Naive thymus-derived CD8-positive, alpha-beta T cell (primary cell): ENCODE measurements at regions not wholly inside any gene's neighbourhood (a gene's known extent, or its start where the extent isn't known, plus 50 kb on each side); places are given as distances from the start of the nearest gene placed in this dataset.

Experiments used
- ATAC-seq, 2 donors: fragments of 150-1000 bp; cut with Tn5 transposase in 1 of 2; sonication (Bioruptor Pico), chemical (Tn5 transposase) in 1 of 2; 1 replicate in 1 of 2; 2 replicates in 1 of 2; pipeline ENCODE4 v1.10.0; 2021; ENCODE audit warnings: mild to moderate bottlenecking in 2 of 2, moderate library complexity in 2 of 2
- POLR2A ChIA-PET: fragments of 350-600 bp; sonication (Branson Sonifier 250); formaldehyde crosslinking; loops from one replicate; lab custom pipeline; 2021; ENCODE audit warnings: antibody characterized with exemption; lab: Charles Lee
- DNase-seq, 10 donors: peaks; one replicate each; pipeline versions ENCODE4 v3.0.0 to v3.0.0-alpha.2; 2020 to 2022
- H3K27ac Mint-ChIP-seq, 10 donors: one replicate each; pipeline ENCODE4 v1.8.0; 2020 to 2022; ENCODE audit warnings: mild to moderate bottlenecking in 10 of 10, mixed read lengths in 10 of 10, moderate library complexity in 4 of 10, inconsistent platforms in 1 of 10
- H3K27me3 Mint-ChIP-seq, 5 donors: one replicate each; pipeline ENCODE4 v1.8.0; 2021 to 2022; ENCODE audit warnings: mixed read lengths in 5 of 5
- H3K36me3 Mint-ChIP-seq, 3 donors: one replicate each; pipeline ENCODE4 v1.8.0; 2020 to 2022; ENCODE audit warnings: mixed read lengths in 3 of 3, mild to moderate bottlenecking in 2 of 3, inconsistent platforms in 1 of 3
- H3K4me1 Mint-ChIP-seq, 4 donors: one replicate each; pipeline ENCODE4 v1.8.0; 2021 to 2022; ENCODE audit warnings: mixed read lengths in 4 of 4
- H3K4me3 Mint-ChIP-seq, 10 donors: one replicate each; pipeline ENCODE4 v1.8.0; 2020 to 2022; ENCODE audit warnings: mild to moderate bottlenecking in 10 of 10, mixed read lengths in 10 of 10, moderate library complexity in 6 of 10, inconsistent platforms in 1 of 10
- H3K9me3 Mint-ChIP-seq, 9 donors: one replicate each; pipeline ENCODE4 v1.8.0; 2020 to 2022; ENCODE audit warnings: mixed read lengths in 9 of 9, mild to moderate bottlenecking in 3 of 9, inconsistent platforms in 1 of 9, moderate library complexity in 1 of 9

- no peak overlapping the region for H3K4me3 Mint-ChIP-seq
- no peak for DNase-seq
- POLR2A ChIA-PET: no interaction called here
- no peak overlapping the region for H3K27ac Mint-ChIP-seq
- H3K4me1 Mint-ChIP-seq: no peaks in the 10 kb centered on the region
- ATAC-seq: no peak
- H3K36me3 Mint-ChIP-seq: peaks cover 0 to 8% (median 0%) of the 10 kb centered on the region in 3 donors
- peaks cover 0 to 3% (median 0%) of the 10 kb centered on the region in 5 donors for H3K27me3 Mint-ChIP-seq
- peaks cover 7 to 31% (median 15%) of the 10 kb centered on the region in 9 donors for H3K9me3 Mint-ChIP-seq
Observed at GRCh38 chr12:59268295-59268809, 327.5 kb upstream of the SLC16A7 start.

- no peak for DNase-seq
- no peak overlapping the region for H3K27ac Mint-ChIP-seq
- peaks cover 0 to 21% (median 0%) of the 10 kb centered on the region in 9 donors for H3K9me3 Mint-ChIP-seq
- ATAC-seq: no peak
- no peaks in the 10 kb centered on the region for H3K4me1 Mint-ChIP-seq
- no peak overlapping the region for H3K4me3 Mint-ChIP-seq
- no peaks in the 10 kb centered on the region for H3K36me3 Mint-ChIP-seq
- no peaks in the 10 kb centered on the region for H3K27me3 Mint-ChIP-seq
- POLR2A ChIA-PET: no interaction called here
Observed at GRCh38 chr12:59260202-59260601, 335.6 kb upstream of the SLC16A7 start.

- ATAC-seq: no peak
- Mint-ChIP-seq H3K4me1 (no peaks in the 10 kb centered on the region), H3K9me3 (peaks cover 10 to 27% (median 19%) of the 10 kb centered on the region in 9 donors), H3K36me3 (peaks cover 0 to 10% (median 0%) of the 10 kb centered on the region in 3 donors), H3K27ac (no peak overlapping the region), H3K27me3 (no peaks in the 10 kb centered on the region), H3K4me3 (no peak overlapping the region)
- POLR2A ChIA-PET: no interaction called here
- DNase-seq: no peak
Observed at GRCh38 chr12:59252731-59253130, 332.4 kb upstream of the LRIG3 start.

GRCh38 chr12:59250766-59251165 is 330.5 kb upstream of the LRIG3 start:
- POLR2A ChIA-PET: no interaction called here
- H3K36me3 Mint-ChIP-seq: peaks cover 0 to 10% (median 0%) of the 10 kb centered on the region in 3 donors
- H3K9me3 Mint-ChIP-seq: peaks cover 10 to 27% (median 20%) of the 10 kb centered on the region in 9 donors
- no peak overlapping the region for H3K4me3 Mint-ChIP-seq
- no peaks in the 10 kb centered on the region for H3K27me3 Mint-ChIP-seq
- no peak for ATAC-seq
- H3K4me1 Mint-ChIP-seq: no peaks in the 10 kb centered on the region
- DNase-seq: no peak
- H3K27ac Mint-ChIP-seq: no peak overlapping the region

- H3K4me1 Mint-ChIP-seq: no peaks in the 10 kb centered on the region
- peaks cover 0 to 9% (median 0%) of the 10 kb centered on the region in 9 donors for H3K9me3 Mint-ChIP-seq
- DNase-seq (no peak), ATAC-seq (no peak)
- H3K27ac Mint-ChIP-seq: no peak overlapping the region
- peaks cover 0 to 3% (median 0%) of the 10 kb centered on the region in 5 donors for H3K27me3 Mint-ChIP-seq
- H3K4me3 Mint-ChIP-seq: no peak overlapping the region
- H3K36me3 Mint-ChIP-seq: no peaks in the 10 kb centered on the region
- POLR2A ChIA-PET: interaction anchor here (0.6 kb wide), 1 partner anchor 12 kb away, joined by 3 read pairs; no protein-coding TSS in a partner anchor
Observed at GRCh38 chr12:59240048-59240447, 319.7 kb upstream of the LRIG3 start.

- POLR2A ChIA-PET: no interaction called here
- no peaks in the 10 kb centered on the region for H3K27me3 Mint-ChIP-seq
- ATAC-seq (no peak), DNase-seq (no peak)
- H3K4me1 Mint-ChIP-seq: no peaks in the 10 kb centered on the region
- H3K27ac Mint-ChIP-seq: no peak overlapping the region
- no peaks in the 10 kb centered on the region for H3K36me3 Mint-ChIP-seq
- H3K4me3 Mint-ChIP-seq: no peak overlapping the region
- peaks cover 0 to 11% (median 0%) of the 10 kb centered on the region in 9 donors for H3K9me3 Mint-ChIP-seq
Observed at GRCh38 chr12:59234391-59234790, 314.1 kb upstream of the LRIG3 start.

GRCh38 chr12:59230334-59230733 is 310.0 kb upstream of the LRIG3 start:
- peaks cover 0 to 22% (median 10%) of the 10 kb centered on the region in 9 donors for H3K9me3 Mint-ChIP-seq
- no peak overlapping the region for H3K27ac Mint-ChIP-seq
- H3K36me3 Mint-ChIP-seq: peaks cover 0 to 1% (median 0%) of the 10 kb centered on the region in 3 donors
- H3K4me3 Mint-ChIP-seq: no peak overlapping the region
- POLR2A ChIA-PET: no interaction called here
- DNase-seq (no peak), ATAC-seq (no peak)
- H3K27me3 Mint-ChIP-seq: peaks cover 0 to 3% (median 0%) of the 10 kb centered on the region in 5 donors
- no peaks in the 10 kb centered on the region for H3K4me1 Mint-ChIP-seq

GRCh38 chr12:59219148-59219547 is 298.8 kb upstream of the LRIG3 start:
- Mint-ChIP-seq H3K27ac (no peak overlapping the region), H3K9me3 (peaks cover 0 to 7% (median 2%) of the 10 kb centered on the region in 9 donors), H3K36me3 (no peaks in the 10 kb centered on the region), H3K4me1 (no peaks in the 10 kb centered on the region), H3K4me3 (no peak overlapping the region), H3K27me3 (no peaks in the 10 kb centered on the region)
- ATAC-seq: no peak
- no peak for DNase-seq
- POLR2A ChIA-PET: no interaction called here

GRCh38 chr12:59196989-59197388 is 276.7 kb upstream of the LRIG3 start:
- POLR2A ChIA-PET: no interaction called here
- H3K36me3 Mint-ChIP-seq: no peaks in the 10 kb centered on the region
- DNase-seq (no peak), ATAC-seq (no peak)
- H3K27ac Mint-ChIP-seq: no peak overlapping the region
- peaks cover 0 to 7% (median 0%) of the 10 kb centered on the region in 5 donors for H3K27me3 Mint-ChIP-seq
- H3K4me1 Mint-ChIP-seq: no peaks in the 10 kb centered on the region
- H3K4me3 Mint-ChIP-seq: no peak overlapping the region
- peaks cover 0 to 12% (median 4%) of the 10 kb centered on the region in 9 donors for H3K9me3 Mint-ChIP-seq

GRCh38 chr12:59194794-59195193 is 274.5 kb upstream of the LRIG3 start:
- ATAC-seq (no peak), DNase-seq (no peak)
- no peaks in the 10 kb centered on the region for H3K4me1 Mint-ChIP-seq
- H3K4me3 Mint-ChIP-seq: no peak overlapping the region
- no peaks in the 10 kb centered on the region for H3K36me3 Mint-ChIP-seq
- POLR2A ChIA-PET: no interaction called here
- H3K9me3 Mint-ChIP-seq: peaks cover 0 to 12% (median 4%) of the 10 kb centered on the region in 9 donors
- peaks cover 0 to 7% (median 0%) of the 10 kb centered on the region in 5 donors for H3K27me3 Mint-ChIP-seq
- no peak overlapping the region for H3K27ac Mint-ChIP-seq

GRCh38 chr12:59193476-59194050 is 273.3 kb upstream of the LRIG3 start:
- ATAC-seq (no peak), DNase-seq (no peak)
- Mint-ChIP-seq H3K27me3 (peaks cover 0 to 7% (median 0%) of the 10 kb centered on the region in 5 donors), H3K27ac (no peak overlapping the region), H3K4me3 (no peak overlapping the region), H3K36me3 (no peaks in the 10 kb centered on the region), H3K9me3 (peaks cover 0 to 12% (median 4%) of the 10 kb centered on the region in 9 donors), H3K4me1 (no peaks in the 10 kb centered on the region)
- POLR2A ChIA-PET: no interaction called here

GRCh38 chr12:59191372-59191771 is 271.1 kb upstream of the LRIG3 start:
- no peak overlapping the region for H3K4me3 Mint-ChIP-seq
- H3K36me3 Mint-ChIP-seq: no peaks in the 10 kb centered on the region
- H3K27ac Mint-ChIP-seq: no peak overlapping the region
- no peak for DNase-seq
- no peaks in the 10 kb centered on the region for H3K4me1 Mint-ChIP-seq
- peaks cover 0 to 12% (median 4%) of the 10 kb centered on the region in 9 donors for H3K9me3 Mint-ChIP-seq
- H3K27me3 Mint-ChIP-seq: peaks cover 0 to 7% (median 0%) of the 10 kb centered on the region in 5 donors
- POLR2A ChIA-PET: no interaction called here
- no peak for ATAC-seq

- peaks cover 0 to 9% (median 4%) of the 10 kb centered on the region in 5 donors for H3K27me3 Mint-ChIP-seq
- POLR2A ChIA-PET: no interaction called here
- no peak overlapping the region for H3K27ac Mint-ChIP-seq
- H3K4me3 Mint-ChIP-seq: no peak overlapping the region
- peaks cover 0 to 5% (median 0%) of the 10 kb centered on the region in 9 donors for H3K9me3 Mint-ChIP-seq
- no peaks in the 10 kb centered on the region for H3K4me1 Mint-ChIP-seq
- DNase-seq: no peak
- H3K36me3 Mint-ChIP-seq: no peaks in the 10 kb centered on the region
- ATAC-seq: no peak
Observed at GRCh38 chr12:59186451-59186850, 266.1 kb upstream of the LRIG3 start.
